T47D (cell line): ENCODE measurements at regions not wholly inside any gene's neighbourhood (a gene's known extent, or its start where the extent isn't known, plus 50 kb on each side); places are given as distances from the start of the nearest gene placed in this dataset.
"Not testable (repeated sequence)": the region's sequence is repeated elsewhere in the genome, so short reads cannot be mapped to it uniquely, and the experiment has no call there.

Experiments
- DNase-seq, 2 experiments: peaks; one replicate each; pipeline versions ENCODE4 v3.0.0 to v3.0.0-alpha.2; 2011 to 2012; ENCODE audit warnings: low read depth in 1 of 2, low spot score in 1 of 2
- JUND ChIP-seq: IDR thresholded peaks from 2 replicates; pipeline ENCODE4 v1.6.1; 2012; ENCODE audit warnings: low read depth
- in situ Hi-C: cut with HindIII; loops from 2 replicates; pipeline ENCODE4 v1.10.0; 2016; ENCODE audit warnings: low sequenced_read_pairs, low pct_unique_long_range_greater_than_20kb

GRCh38 chr2:2787301-2787907 is 456.3 kb upstream of the MYT1L start:
- in situ Hi-C loops, result no loop called here
- no peak for DNase-seq
- no peak for TF ChIP-seq JUND

DNA sequence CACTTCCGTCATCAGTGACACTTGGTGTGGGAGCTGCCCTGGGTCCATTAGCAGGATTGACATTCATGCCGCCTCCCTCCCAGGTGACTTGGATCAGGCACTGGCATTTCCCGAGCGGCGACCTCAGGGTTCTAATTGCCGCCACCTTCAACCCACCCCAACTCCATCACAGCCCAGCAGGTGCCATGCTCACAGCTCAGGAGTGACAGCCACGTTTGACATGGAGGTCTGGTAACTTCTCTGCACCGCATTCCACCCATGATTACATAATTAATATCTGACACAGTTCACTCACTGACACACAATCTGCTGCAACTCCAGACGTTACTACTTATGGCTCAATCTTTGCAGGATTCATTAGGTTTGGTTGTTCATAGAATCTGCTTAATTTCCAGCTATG is 450.9 kb upstream of the MYT1L start:
- no peak for DNase-seq
- TF ChIP-seq JUND, result no peak
- in situ Hi-C loops, result no loop called here

GRCh38 chr2:2779727-2780126 is 448.7 kb upstream of the MYT1L start:
- DNase-seq, result no peak
- in situ Hi-C loops, result no loop called here
- no peak for TF ChIP-seq JUND

DNA sequence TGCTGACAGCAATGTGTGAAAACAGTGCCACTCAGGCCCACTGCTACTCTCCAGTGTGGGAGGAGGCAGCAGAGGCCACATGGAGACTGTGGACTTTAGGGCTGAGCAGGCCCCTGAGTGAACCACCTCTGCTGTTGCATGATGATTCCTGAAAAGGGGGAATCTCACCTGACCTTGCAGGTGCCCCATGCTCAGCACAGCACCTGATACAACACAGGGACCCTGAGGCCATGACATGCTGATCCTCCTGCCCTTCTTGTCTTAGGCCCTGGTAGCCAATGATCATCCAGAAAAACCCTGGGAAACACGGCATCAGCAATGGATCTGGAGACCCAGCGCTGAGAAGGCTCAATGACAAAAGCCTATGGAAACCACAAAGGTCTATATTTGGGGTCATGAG is 446.8 kb upstream of the MYT1L start:
- in situ Hi-C loops, result no loop called here
- no peak for DNase-seq

DNA sequence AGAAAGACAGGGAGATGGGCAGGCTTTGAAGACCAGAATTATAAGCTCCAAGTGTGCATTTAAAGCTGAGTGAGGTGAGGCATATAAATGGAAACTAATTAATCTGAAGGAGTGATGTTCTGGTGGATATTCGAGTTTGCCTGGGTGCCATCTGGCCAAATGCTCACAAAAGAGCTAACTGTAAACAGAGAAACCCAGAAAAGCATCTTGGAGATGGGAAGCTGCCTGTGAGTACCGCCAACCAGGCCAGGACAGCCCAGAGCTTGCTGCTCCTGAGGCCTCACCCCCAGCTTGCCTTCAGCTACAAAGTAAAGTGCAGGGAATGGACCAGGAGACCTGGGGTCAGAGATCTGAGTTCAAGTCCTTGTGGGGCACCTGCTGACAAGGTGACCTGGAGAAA is 446.1 kb upstream of the MYT1L start:
- no peak for TF ChIP-seq JUND
- in situ Hi-C loops, result no loop called here
- DNase-seq, result no peak

More for the DNA sequence above, 446.8 kb upstream of the MYT1L start:
- TF ChIP-seq JUND, result no peak

DNA sequence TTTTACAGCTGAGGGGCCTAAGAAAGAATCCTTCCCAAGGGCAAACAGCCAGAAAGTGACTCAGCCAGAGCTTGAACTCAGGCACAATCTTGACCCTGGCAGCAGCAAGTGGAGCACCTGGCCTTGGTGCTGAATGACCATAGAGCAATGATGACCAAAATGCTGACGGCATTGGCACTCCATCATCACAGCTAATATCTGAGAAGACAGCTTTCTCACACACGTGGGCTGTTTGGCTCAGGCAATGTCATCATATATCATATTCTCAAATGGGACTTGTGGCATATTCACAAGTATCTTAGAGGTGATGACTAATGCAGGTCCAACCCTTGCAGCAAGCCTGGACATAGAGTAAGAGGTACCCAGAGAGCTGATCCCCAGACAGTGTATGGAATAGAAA is 443.9 kb upstream of the MYT1L start:
- no peak for DNase-seq
- TF ChIP-seq JUND, result no peak
- in situ Hi-C loops, result no loop called here

DNA sequence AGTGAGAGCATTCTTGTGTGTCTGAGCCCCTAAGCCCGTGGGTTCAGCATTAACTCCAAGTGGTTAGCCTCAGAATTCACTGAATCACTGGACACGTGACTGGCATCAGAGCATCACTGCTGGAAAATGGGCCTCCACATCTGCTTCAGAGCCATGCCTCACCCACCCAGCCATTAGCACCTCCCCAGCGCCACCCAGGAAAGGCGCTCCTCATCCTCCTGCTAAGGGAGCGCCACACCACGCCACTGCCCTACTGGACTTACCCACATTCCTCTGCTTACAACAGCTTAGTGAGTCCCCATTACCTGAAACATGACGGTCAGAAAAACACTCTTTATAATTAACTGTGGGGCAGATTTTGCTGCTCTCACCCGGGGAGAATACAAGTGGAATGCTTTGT is 442.6 kb upstream of the MYT1L start:
- TF ChIP-seq JUND, result no peak
- DNase-seq, result no peak
- in situ Hi-C loops, result no loop called here

- DNase-seq, in situ Hi-C loops: not testable (repeated sequence)
Measured at GRCh38 chr2:2773080-2773479, 442.0 kb upstream of the MYT1L start.

DNA sequence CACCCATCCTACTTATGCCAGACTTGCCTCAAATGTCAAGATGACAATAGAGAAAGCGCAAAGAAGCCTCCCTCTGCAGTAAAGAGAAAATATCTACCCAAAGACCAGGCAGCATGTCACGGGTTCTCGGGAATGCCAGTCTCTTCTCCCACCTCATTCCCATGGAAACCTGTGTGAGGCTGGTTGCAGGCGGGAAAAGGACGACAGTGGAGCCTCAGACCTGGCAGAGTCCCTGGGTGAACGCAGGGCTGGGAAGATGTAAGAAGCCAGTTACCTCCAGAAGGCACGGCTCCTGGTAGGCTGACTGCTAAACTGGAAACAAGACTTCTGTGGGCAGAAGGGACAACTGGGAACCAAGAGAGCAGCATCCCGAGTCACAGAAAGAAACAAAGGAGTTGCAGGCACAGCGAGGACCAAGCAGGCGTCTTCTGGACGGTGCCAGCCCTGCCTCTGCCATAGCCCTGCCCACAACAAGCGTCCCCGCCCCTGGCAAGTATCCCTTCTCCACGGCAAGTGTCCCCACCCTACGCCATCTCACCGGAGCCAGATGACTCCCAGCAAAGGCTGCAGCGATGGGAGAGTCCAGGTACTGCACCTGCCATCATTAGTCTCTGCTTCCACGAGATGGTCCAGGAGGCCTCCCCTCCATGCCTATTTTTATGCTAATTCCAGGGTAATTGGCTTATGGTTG is 440.8 kb upstream of the MYT1L start:
- TF ChIP-seq JUND, result no peak
- in situ Hi-C loops, result no loop called here
- no peak for DNase-seq

- DNase-seq, result no peak
- in situ Hi-C loops, result no loop called here
- TF ChIP-seq JUND, result no peak
Measured at GRCh38 chr2:2769481-2770431, 438.7 kb upstream of the MYT1L start.

DNA sequence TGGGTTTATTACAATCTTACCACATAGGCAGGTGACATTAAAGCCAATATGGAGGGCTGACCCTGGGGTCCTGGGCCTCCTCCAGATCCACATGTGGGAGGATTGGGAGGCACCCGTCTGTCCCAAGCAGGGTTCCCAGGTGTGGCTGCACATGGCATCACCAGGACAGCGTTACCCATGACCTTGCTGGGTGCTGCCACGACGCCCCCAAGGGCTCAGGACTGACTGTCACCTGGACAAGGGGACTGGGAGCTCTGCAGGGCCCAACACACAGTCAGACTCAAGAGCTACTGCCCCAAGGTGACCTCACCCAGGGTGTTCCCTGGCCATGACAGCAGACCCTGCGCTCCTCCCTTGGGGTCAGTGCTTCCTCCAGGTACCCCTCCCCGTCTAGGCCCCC is 437.4 kb upstream of the MYT1L start:
- DNase-seq, result no peak
- in situ Hi-C loops, result no loop called here

DNA sequence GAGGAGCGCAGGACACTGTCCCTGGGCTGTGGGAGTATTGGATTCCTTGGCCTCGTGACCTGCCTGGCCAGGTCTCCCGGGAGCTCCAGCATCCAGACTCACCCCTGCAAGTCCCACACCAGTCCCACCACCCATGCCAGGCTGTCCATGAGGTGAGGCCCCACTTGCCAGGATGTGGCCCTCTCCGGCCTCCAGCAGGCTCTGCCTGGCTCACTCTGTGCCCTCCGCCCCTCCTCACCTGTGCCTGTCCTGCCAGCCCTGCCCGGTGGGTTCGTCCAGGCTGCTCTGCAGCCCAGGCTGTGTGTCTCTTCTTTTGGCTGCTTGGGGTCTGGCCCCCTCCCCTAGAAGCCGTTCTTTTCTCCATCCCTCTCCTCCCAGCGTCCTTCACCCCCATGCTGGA is 436.8 kb upstream of the MYT1L start:
- no peak for DNase-seq
- in situ Hi-C loops, result no loop called here
- TF ChIP-seq JUND, result no peak

More for the DNA sequence above, 437.4 kb upstream of the MYT1L start:
- no peak for TF ChIP-seq JUND

DNA sequence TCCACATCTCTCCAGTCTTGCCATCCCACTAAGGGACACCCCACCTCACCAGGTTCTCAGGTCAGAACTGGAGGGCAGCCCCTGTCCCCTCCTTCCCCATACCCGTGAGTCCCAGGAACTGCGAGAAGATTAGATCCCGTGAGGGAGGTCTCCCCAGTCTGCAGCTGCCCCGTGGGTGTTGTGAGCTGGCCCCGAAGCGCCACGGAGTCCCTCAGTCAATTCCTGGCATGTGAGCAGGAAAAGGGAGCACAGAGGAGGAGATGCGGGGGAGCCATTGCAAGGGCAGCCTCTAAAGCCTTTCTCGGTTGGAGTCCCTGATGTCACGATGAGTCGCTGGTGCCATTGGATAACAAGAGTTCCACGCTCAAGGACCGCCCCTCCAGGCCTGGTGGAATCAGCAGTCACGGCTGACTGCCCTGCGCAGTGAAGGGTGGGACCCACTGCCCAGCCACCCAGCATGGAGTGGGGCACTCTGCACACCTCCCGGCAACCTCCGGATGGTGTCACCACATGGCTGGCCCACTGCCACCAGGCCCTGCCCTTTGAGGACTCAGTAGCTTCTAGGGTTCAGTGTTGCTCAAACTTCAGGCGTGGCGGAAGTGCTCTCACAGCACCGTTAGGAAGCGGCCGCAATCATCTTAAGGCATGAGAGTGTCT is 434.9 kb upstream of the MYT1L start:
- in situ Hi-C loops, result no loop called here
- no peak for TF ChIP-seq JUND
- no peak for DNase-seq
